HG03135 (cell line): ENCODE measurements at regions not wholly inside any gene's neighbourhood (a gene's known extent, or its start where the extent isn't known, plus 50 kb on each side); places are given as distances from the start of the nearest gene placed in this dataset.

Source experiments
- ATAC-seq: cut with Tn5 transposase; IDR thresholded peaks from one replicate; pipeline ENCODE4 v1.9.1; 2021; ENCODE audit warnings: mild to moderate bottlenecking, moderate library complexity; ENCODE audit not compliant: unreplicated experiment

DNA sequence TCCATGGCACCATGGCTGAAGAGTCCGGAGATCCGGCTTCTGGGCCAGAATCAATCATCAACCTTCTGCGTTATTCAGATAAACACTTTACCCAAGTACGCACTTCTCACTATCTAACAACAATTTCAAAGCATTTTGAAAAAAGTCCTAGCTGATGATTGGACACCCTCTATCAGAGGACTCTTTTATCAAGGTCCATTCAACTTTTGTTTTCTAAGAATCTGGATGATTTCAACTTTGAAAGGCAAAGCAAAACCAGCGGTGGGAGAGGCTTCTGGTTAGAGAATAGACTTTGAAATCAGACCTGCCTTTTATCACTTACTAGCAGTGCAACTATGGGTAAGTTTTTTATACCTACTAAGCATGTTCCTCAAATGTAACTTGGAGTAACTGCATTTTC is 293.6 kb upstream of the TNP1 start:
- ATAC-seq: no peak

DNA sequence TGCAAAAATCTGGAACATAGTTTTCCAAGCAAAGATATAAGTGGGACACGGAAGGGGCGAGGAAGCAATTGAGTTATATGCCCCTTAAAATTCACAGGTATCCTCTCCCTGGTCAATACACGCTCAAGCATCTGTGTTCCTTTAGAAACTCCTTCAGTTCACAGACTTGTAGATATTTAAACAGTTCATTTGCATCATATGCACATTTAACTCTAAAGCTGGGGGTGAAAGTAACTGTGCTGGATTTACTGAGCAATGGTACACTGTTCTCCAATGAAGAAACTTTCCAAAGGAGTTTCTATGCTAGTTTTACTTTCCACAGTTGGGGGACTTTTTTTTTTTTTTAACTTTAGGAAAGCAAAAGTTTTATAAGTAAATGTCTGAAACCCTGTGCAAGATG is 293.0 kb upstream of the TNP1 start:
- no peak for ATAC-seq

DNA sequence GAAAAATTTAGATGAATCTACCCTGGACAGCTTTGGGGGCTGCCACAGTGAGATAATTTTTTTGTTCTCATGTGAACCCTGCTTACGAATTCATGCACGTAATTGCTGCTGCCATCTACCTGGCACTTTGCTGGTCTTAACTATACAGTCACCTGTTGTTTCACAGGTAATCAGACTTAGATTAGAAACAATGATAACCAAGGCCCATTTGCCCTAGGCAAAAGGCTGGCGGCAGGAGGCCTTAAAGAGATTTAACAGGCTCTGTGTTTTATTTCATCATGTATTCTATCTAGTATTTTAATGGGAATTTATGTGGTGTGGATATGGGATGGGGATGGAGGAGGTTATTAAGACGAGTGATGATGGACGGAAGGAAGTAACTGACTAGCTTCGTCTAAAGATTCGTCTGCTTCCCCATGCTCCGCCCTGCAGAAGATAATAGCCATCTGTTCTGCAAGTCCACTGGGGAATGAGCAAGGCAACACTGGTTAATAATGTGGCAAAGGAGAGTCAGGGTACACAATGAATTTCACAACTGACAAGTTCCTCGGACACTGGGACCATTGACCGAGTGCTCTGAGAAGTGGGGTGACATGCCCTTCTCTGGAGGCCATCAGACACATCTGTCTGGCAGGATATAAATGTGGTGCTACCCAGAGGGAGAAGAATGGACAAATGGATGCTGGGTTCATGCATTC is 291.8 kb upstream of the TNP1 start:
- no peak for ATAC-seq

DNA sequence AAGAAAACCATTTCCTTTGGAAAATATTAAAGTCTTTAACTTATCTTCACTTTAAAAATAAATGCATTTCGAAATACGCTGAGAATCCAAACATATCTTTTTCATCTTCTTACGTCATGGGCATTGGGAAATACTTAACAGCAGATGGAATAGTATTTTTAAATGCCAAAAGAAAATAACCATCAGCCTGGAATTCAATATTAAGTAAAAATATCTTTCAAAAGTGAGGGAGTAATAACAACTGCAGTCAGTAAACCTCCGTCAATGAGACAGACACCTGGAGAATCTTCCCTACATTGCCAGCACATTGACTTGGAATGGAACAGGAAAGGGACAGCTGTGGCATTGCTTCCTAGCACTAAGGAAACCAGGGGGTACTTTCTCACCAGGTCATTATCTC is 290.4 kb upstream of the TNP1 start:
- no peak for ATAC-seq

DNA sequence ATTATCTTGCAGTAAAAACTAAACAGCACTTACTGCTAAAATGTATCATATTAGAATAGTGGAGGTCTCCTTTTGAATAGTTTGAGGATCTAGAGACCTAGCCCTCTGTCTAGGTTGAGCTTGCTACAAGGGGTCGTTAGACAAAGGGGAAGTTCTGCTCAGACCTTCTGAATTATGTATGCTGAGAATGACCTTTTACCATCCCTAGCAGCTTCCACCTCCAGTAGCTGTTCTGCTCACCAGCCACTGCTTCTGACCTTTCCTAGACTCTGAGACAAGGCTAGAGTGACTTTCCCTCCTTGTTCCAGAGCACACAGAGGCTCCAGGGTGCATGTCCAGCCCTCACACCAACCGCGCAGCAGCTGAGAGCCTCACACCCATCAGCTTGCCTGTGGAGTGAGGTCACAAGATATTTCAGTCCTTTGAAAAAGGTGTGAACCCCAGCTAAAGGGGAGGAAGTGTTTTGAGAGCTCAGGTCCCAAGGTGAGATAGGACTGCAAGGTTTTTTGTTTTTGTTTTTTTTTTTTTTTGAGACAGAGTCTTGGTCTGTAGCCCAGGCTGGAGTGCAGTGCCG is 289.3 kb upstream of the TNP1 start:
- ATAC-seq: no peak

DNA sequence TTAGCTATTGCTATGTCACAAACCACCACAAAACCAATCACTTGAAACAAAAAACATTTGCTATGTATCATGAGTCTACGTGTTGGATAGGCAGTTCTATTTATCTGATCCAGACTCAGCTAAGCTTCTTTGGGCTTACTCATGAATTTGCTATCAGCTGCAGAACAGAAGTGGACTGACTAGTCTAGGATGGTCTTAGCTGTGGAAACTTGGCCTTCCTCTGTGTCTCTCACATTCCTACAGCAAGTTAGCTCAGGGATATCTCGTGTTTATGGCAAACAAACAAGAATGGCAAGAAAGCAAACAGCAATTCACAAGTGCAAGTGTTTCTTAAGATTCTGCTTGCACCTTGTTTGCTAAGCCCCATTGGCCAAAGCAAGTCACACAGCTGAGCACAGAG is 288.0 kb upstream of the TNP1 start:
- ATAC-seq: no peak

DNA sequence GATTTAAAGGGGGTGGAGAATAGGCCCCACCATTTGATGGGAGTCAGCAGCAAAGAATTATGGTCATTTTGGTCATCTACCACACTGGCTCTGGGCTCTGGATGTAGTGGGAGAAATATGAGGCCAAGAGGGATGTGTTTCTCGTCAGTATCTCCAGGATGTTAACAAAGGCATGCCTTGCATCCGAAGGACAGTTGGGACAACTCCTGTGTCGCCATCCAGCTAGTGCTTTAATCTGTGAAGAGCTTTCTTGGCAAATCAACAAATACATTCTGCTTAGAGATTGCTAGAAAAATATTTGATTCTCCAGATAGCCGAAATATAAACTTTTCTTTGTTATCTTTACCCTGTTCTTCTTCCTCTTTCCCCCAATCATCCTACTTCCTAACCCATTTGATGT is 287.1 kb upstream of the TNP1 start:
- ATAC-seq: no peak

DNA sequence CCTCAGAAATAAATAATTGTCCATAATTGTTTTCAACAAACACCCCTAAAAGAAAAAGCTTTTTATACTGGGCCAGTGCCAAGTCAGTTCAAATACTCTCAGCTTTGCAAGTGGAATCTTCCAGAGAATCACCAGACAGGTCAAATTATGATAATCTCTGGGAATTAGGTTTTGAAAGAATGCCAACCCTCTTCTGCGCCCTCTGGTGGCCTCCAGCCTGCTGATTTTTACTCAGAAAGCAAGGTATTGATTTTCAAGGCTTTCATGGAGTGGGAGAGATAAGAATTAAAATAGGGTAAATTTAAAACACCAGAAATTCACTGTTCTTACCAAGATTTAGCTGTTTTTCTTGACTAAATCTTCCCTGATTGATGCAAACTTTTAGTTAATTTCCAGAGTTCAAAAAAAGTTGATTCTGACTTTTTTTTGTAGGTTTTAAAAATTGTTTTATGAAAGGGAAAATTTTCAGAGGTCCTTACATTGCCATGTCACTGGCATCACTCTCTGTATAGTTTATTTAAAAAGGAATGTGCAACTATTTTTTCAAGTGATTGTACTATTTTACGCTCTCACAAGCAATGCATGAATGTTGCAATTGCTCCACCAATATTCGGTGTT is 282.9 kb upstream of the TNP1 start:
- ATAC-seq: no peak

DNA sequence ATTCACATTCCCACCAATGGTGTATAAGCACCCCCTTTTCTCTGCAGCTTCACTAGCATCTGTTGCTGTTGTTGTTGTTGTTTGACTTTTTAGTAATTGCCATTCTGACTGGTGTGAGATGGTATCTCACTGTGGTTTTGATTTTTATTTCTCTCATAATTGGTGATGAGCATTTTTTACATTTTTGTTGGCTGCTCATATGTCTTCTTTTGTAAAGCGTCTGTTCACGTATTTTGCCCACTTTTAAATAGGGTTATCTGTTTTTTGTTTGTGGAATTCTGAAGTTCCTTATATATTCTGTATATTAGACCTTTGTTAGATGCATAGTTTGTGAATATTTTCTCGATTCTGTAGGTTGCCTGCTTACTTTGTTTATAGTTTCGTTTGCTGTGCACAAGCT is 278.4 kb upstream of the TNP1 start:
- no peak for ATAC-seq

DNA sequence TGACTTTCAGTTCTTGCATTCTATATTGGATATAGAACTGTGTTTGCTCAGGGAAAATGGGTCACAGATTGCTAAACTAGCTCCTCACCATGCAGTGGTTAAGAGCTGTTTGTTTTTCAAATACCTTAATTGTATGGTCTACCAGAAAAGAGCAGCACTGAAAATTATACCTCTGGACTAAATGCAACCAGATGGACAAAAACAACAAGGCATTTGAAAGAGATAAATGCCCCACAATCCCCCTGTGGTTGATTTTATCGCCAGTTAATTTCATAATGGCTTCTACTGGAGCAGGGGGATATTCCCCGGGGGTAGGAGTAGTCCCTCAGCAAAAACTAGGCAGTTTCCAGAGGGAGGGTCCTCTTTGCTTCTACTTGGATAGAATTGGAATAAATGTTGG is 267.9 kb upstream of the TNP1 start:
- no peak for ATAC-seq

DNA sequence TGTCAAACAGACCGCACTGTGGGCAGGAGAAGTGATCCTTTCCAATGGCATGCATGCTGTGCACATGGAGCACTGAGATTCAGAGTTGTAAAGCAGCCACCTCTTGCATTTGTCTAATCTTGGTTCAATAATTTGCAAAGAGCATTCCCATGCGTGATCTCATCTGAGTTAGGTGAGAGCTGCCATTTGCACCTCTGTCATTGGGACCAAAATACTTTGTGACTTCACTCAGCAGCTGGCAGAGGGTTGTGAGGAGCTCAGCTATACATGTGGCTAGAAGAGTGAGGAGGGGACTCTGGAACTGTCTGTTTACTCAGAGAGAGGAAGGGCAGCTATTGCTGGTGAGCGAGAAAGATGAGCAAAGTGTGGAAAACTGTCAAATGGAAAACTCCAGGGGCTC is 265.1 kb upstream of the TNP1 start:
- ATAC-seq: no peak

DNA sequence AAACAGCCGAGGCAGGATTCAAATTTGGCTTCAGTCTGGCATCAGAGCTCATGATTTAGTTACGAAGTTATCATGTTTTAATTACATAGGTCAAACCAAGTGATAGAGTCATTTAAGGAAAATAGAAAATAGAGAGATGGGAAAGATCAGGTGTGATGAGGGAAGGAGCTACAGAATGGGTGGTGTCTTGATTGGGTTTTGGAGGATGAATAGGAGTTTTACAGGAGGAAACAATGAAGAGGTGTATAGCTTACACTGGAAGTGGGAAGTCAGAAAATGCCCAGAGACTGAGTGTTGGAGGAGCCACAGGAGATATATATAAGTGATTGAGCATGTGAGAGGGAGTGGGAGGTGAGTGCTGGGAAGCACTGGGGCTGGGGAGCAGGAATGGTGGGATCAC is 264.2 kb upstream of the TNP1 start:
- no peak for ATAC-seq

DNA sequence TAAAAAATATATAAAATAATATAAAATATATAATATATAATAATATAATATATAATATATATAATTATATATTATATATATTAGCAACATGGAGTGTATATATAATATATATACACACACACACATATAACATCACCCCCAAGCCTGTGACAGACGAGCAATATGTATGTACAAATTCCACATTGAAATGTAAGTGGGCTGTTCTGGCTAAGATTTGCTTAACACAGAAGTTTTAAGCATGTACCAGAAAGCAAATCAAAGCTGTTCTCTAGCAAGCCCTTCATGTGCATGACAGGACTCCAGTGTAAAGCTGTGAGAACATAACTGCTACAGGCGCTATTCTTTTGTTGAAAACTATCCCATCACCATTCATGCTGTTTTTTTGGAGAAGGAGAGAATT is 261.7 kb upstream of the TNP1 start:
- ATAC-seq: no peak

DNA sequence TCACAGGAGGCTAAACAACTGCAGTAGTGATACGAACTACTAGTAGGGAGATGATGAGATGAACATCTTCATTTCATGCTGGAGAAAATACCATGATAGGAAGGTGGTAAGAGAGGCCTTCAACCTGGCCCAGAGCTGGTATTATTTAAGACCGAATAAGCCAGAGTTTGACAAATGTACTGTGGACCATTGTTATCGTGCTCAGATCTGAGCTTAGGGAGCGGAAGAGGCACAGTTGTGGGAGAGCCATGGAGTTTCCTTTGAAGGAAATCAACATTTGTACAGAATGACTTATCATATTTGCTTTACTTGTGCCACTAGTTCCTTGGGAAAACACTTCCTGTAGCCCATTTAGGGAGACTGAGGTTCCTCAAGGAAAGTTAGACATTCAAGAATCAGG is 260.6 kb upstream of the TNP1 start:
- ATAC-seq: no peak

DNA sequence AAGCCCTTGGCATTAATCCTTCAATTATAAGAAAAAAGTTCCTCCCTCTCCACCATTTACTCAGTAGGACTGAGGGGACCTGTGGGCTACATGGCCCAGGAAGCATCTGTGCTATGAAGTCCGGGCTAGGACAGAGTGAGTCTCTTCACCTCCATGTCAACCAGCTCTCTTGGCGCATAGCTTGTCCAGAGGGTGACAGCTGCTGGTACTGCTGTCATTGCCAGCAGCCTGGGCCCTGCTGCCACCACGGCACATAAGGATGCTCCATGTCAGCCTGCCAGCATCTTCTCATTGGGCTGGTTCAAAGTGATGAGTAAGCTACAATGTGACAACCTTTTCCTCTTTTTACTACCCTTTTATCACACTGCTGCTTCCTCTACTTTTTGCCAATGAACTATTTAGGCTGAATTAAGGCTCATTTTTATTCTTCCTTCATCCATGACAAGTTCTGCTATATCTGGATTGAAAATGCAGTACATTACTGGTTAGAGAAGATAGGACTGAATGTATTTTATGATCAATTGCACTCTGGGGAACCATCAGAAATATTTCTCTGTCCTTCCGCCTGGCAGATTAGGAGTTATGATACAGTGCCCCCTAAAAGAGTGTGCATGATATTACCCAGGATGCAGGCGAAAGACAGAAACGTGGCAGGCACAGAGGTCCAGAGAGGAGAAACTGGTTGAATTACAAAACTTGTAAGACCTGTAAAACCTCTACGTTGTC is 258.9 kb upstream of the TNP1 start:
- no peak for ATAC-seq

DNA sequence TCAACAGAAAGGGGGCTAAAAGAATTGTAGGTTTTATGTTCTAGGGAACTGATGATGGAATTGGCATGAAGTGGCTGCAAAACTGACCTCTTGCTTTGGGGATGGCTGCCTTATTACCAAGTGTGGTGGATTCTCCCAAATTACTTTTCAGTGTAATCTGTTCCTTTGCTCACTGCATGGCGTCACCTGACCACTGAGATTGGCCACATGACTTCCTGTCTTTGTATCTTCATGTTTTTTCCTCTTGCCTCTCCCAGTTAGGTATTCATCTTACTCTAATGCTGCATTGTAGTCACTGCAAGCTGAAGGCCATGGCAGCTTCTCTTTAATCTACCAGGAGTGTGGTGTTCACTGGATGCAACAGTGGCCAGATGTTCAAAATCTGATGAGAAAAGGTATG is 257.7 kb upstream of the TNP1 start:
- ATAC-seq: no peak

DNA sequence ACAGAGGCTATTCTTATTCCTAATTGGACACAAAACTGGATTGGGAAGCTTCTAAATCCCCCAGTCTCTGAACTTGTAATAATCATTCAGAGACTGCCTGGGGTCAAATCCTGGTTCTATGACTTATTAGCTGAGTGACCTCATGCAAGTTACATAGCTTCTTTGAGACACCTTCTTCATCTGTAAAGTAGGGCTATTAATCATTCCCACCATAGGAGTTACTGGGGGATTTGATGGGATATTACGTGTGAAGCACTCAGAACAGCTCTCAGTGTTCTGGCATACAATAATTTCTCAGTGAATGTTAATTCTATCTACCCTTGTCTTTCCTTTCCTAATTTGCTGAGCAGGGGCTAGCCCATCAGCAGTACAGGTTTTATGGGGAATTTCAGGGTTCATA is 256.7 kb upstream of the TNP1 start:
- no peak for ATAC-seq

DNA sequence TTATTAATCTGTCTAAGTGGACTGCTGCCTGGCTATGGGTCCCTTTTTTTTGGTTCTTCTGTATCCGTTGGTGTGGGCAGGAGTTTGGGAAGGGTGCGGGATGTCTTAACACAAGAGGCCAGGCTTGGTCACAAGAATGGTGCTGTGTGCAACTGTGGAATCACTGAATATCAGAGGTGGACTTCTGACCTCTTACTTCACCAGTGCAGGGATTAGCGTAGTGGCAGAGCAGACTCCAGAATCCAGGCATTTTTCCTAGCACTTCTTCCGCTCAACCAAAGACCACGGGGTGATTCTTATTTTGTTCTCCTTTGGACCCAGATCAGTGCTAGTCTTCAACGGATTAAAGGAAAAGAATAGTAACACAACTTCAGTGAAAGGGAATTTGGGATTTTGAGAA is 254.3 kb upstream of the TNP1 start:
- no peak for ATAC-seq

DNA sequence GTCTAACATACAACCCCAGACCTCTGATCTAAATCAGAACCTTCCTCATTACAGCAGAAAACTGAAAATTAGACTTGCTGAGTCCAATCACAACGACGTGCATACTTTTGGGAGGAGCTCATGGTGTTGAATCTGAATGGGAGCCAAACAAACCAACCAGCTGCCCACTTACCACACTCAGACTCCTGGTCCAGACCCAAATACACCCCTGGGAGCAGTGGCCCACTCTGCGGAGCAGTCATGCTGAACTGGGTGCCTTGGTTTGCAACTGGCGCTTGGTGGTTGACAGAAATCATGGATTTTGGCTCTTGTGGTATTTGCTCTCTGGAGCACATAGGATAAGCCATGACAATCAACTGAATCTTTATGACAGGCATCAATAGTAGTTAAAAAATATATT is 253.6 kb upstream of the TNP1 start:
- ATAC-seq: no peak

DNA sequence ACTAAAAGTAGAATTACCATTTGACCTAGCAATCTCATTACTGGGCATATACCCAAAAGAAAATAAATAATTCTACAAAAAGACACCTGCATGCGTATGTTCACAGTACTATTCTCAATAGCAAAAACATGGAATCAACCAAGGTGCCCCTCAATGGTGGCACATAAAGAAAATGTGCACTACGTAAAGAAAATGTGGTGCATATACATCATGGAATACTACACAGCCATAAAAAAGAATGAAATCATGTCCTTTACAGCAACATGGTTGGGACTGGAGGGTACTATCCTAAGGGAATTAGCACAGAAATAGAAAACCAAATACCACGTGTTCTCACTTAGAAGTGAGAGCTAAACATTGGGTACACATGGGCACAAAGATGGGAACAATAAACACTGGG is 250.7 kb upstream of the TNP1 start:
- ATAC-seq: no peak

DNA sequence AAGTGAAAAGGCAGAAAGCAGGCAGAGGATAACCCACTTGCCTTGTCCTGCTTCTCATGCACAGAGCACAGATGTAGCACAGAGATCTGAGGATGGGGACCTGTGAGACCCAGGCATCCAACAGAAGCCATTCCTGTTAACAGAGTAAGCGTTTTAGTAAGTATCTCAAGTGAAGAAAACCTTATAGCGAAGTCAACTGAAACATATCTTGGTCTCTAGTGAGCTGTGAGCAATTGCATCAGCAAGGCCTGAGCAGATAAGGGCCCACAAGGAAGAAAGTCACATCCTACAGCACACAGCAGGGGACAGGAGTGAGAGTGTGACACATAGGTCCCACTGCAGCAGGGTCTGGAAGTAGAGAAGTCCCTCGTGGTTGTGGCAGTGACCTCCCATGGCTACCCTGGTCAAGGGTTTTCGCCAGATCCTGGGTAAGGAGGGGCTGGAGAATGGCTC is 248.7 kb upstream of the TNP1 start:
- no peak for ATAC-seq

DNA sequence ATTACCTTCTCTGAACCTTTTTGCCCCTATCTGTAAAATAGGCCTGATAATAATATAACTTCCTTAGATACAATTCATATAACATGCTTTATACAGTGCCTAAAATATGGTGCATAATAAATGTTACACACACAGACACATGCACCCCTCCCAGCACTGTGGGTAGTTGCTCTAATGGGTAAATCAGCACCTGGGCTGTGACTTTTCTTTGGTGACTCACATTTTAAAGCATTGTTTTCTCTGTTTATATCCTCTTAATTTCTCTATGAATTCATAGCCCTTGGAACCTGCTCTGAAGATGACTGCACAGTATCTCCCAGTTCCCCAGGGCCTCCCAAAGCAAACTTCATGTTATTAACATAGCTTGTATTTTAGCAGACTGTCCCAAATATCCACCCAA is 248.2 kb upstream of the TNP1 start:
- ATAC-seq: no peak
